ENCODE measurements at regions not wholly inside any gene's neighbourhood (a gene's known extent, or its start where the extent isn't known, plus 50 kb on each side); places are given as distances from the start of the nearest gene placed in this dataset.

DNA sequence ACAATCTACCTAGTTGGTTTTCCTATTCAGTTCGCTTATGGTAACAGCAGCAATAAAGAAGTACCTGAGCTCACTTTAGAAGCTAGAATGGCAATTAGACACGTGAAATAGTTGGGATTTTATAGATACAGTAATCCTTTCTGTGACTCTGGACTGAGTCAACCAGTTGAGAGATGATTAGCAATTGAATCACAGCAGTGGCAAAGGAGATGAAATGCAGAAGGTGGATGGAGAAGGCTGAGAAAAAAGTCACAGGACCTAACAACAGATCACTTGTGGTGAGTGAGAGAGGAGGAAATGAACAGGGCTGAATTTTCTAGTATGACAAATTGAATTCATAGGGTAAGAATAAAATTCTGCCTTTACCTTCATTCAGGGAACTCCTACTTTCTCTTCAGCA is 197.1 kb upstream of the MAGEB18 start:
- TF ChIP-seq POLR2A (IDR thresholded peaks at IDR 0.05; ENCODE audit: low read depth): no peak
- TF ChIP-seq POLR2AphosphoS5 (IDR thresholded peaks at IDR 0.05): no peak
- TF ChIP-seq, protein P1, sequence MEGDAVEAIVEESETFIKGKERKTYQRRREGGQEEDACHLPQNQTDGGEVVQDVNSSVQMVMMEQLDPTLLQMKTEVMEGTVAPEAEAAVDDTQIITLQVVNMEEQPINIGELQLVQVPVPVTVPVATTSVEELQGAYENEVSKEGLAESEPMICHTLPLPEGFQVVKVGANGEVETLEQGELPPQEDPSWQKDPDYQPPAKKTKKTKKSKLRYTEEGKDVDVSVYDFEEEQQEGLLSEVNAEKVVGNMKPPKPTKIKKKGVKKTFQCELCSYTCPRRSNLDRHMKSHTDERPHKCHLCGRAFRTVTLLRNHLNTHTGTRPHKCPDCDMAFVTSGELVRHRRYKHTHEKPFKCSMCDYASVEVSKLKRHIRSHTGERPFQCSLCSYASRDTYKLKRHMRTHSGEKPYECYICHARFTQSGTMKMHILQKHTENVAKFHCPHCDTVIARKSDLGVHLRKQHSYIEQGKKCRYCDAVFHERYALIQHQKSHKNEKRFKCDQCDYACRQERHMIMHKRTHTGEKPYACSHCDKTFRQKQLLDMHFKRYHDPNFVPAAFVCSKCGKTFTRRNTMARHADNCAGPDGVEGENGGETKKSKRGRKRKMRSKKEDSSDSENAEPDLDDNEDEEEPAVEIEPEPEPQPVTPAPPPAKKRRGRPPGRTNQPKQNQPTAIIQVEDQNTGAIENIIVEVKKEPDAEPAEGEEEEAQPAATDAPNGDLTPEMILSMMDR (IDR thresholded peaks at IDR 0.05): no peak
- no peak for TF ChIP-seq EP300 (IDR thresholded peaks at IDR 0.05)

All from esophagus muscularis mucosa (tissue), 4 donors.